H9 (cell line): ENCODE measurements at regions not wholly inside any gene's neighbourhood (a gene's known extent, or its start where the extent isn't known, plus 50 kb on each side); places are given as distances from the start of the nearest gene placed in this dataset.

Experiments used
- DNase-seq: peaks from one replicate; pipeline ENCODE4 v3.0.0-alpha.2; 2017
- H2AFZ ChIP-seq: one replicate; pipeline ENCODE4 v1.6.1; 2013; ENCODE audit warnings: mild to moderate bottlenecking, low read length, control low read depth, moderate library complexity
- H2AK5ac ChIP-seq: 2 replicates; pipeline ENCODE4 v1.6.1; 2013; ENCODE audit warnings: low read length, control low read depth, mixed read lengths; ENCODE audit not compliant: insufficient read length
- H2BK120ac ChIP-seq: one replicate; pipeline ENCODE4 v1.6.1; 2013; ENCODE audit warnings: low read depth, mild to moderate bottlenecking, low read length, control low read depth, inconsistent platforms; ENCODE audit not compliant: poor library complexity, severe bottlenecking
- H2BK12ac ChIP-seq: 2 replicates; pipeline ENCODE4 v1.6.1; 2013; ENCODE audit warnings: low read length, control low read depth, mixed read lengths, low read depth; ENCODE audit not compliant: insufficient read length
- H2BK15ac ChIP-seq: 2 replicates; pipeline ENCODE4 v1.6.1; 2013; ENCODE audit warnings: low read depth, low read length, control low read depth
- H2BK20ac ChIP-seq: one replicate; pipeline ENCODE4 v1.6.1; 2013; ENCODE audit warnings: low read depth, mild to moderate bottlenecking, low read length, control low read depth, inconsistent platforms; ENCODE audit not compliant: poor library complexity, severe bottlenecking
- H2BK5ac ChIP-seq: 2 replicates; pipeline ENCODE4 v1.6.1; 2013; ENCODE audit warnings: low read length, control low read depth, mixed read lengths; ENCODE audit not compliant: insufficient read length
- H3K14ac ChIP-seq: 2 replicates; pipeline ENCODE4 v1.6.1; 2013; ENCODE audit warnings: low read length, control low read depth; ENCODE audit not compliant: insufficient read depth
- H3K18ac ChIP-seq: 2 replicates; pipeline ENCODE4 v1.6.1; 2013; ENCODE audit warnings: low read depth, mild to moderate bottlenecking, mixed read lengths, low read length, control low read depth; ENCODE audit not compliant: insufficient read length
- H3K23ac ChIP-seq: 2 replicates; pipeline ENCODE4 v1.6.1; 2013; ENCODE audit warnings: low read length, control low read depth, mixed read lengths, low read depth; ENCODE audit not compliant: insufficient read length
- H3K23me2 ChIP-seq: 2 replicates; pipeline ENCODE4 v1.6.1; 2013; ENCODE audit warnings: low read depth, mild to moderate bottlenecking, mixed read lengths, low read length, control low read depth; ENCODE audit not compliant: insufficient read length, poor library complexity, severe bottlenecking
- H3K27ac ChIP-seq: 2 replicates; pipeline ENCODE4 v1.5.1; 2013; ENCODE audit warnings: low read length, control low read depth, mixed read lengths, low read depth; ENCODE audit not compliant: insufficient read length
- H3K27me3 ChIP-seq: 2 replicates; pipeline ENCODE4 v1.6.1; 2013; ENCODE audit warnings: low read length, control low read depth, inconsistent platforms; ENCODE audit not compliant: insufficient read depth
- H3K4ac ChIP-seq: 2 replicates; pipeline ENCODE4 v1.6.1; 2013; ENCODE audit warnings: low read depth, mild to moderate bottlenecking, control low read depth, inconsistent platforms, low read length, moderate library complexity
- H3K4me1 ChIP-seq: 2 replicates; pipeline ENCODE4 v1.6.1; 2013; ENCODE audit warnings: low read length, control low read depth, inconsistent platforms; ENCODE audit not compliant: insufficient read depth
- H3K4me2 ChIP-seq: 2 replicates; pipeline ENCODE4 v1.6.1; 2013; ENCODE audit warnings: low read length, control low read depth, mixed read lengths; ENCODE audit not compliant: insufficient read length, insufficient read depth
- H3K56ac ChIP-seq: 2 replicates; pipeline ENCODE4 v1.6.1; 2013; ENCODE audit warnings: low read depth, mild to moderate bottlenecking, mixed read lengths, low read length, control low read depth; ENCODE audit not compliant: insufficient read length
- H3K79me1 ChIP-seq: 2 replicates; pipeline ENCODE4 v1.6.1; 2013; ENCODE audit warnings: low read depth, mild to moderate bottlenecking, moderate library complexity, low read length, control low read depth, inconsistent platforms; ENCODE audit not compliant: insufficient read depth, poor library complexity, severe bottlenecking
- H3K79me2 ChIP-seq: 2 replicates; pipeline ENCODE4 v1.6.1; 2013; ENCODE audit warnings: low read length, control low read depth, inconsistent platforms; ENCODE audit not compliant: insufficient read depth
- H3K9ac ChIP-seq: 2 replicates; pipeline ENCODE4 v1.6.1; 2013; ENCODE audit warnings: low read length, control low read depth, mixed read lengths; ENCODE audit not compliant: insufficient read length; ENCODE audit errors: extremely low read depth
- H3K9me3 ChIP-seq: one replicate; pipeline ENCODE4 v1.6.1; 2013; ENCODE audit warnings: low read depth, low read length, inconsistent platforms; ENCODE audit not compliant: control insufficient read depth
- H3T11ph ChIP-seq: one replicate; pipeline ENCODE4 v1.6.1; 2013; ENCODE audit warnings: mild to moderate bottlenecking, low read length, control low read depth, inconsistent platforms
- H4K20me1 ChIP-seq: one replicate; pipeline ENCODE4 v1.6.1; 2013; ENCODE audit not compliant: control insufficient read depth, insufficient read length, insufficient read depth
- H4K5ac ChIP-seq: 2 replicates; pipeline ENCODE4 v1.6.1; 2013; ENCODE audit warnings: low read depth, mild to moderate bottlenecking, mixed read lengths, low read length, control low read depth; ENCODE audit not compliant: insufficient read length
- H4K8ac ChIP-seq: replicated peaks from 2 replicates; pipeline ENCODE4 v1.6.1; 2013; ENCODE audit warnings: low read length, control low read depth, mixed read lengths, low read depth; ENCODE audit not compliant: insufficient read length
- H4K91ac ChIP-seq: 2 replicates; pipeline ENCODE4 v1.6.1; 2013; ENCODE audit warnings: low read depth, mild to moderate bottlenecking, moderate library complexity, mixed read lengths, low read length, control low read depth; ENCODE audit not compliant: insufficient read length
- H3K27ac Mint-ChIP-seq, 3 experiments: 2 replicates in 2 of 3; 3 replicates in 1 of 3; pipeline ENCODE4 v1.8.0; 2020 to 2021; ENCODE audit warnings: mixed read lengths in 3 of 3, mild to moderate bottlenecking in 1 of 3, moderate library complexity in 1 of 3
- H3K27me3 Mint-ChIP-seq: 2 replicates; pipeline ENCODE4 v1.8.0; 2021; ENCODE audit warnings: low read depth, mild to moderate bottlenecking, moderate library complexity, mixed read lengths
- H3K36me3 Mint-ChIP-seq, 3 experiments: 2 replicates in 2 of 3; 3 replicates in 1 of 3; pipeline ENCODE4 v1.8.0; 2020 to 2021; ENCODE audit warnings: low read depth in 3 of 3, mixed read lengths in 3 of 3; ENCODE audit not compliant: insufficient read depth in 1 of 3
- H3K4me1 Mint-ChIP-seq, 2 experiments: 2 replicates each; pipeline ENCODE4 v1.8.0; 2020; ENCODE audit warnings: mixed read lengths in 2 of 2
- H3K4me3 Mint-ChIP-seq, 2 experiments: 2 replicates in 1 of 2; 3 replicates in 1 of 2; pipeline ENCODE4 v1.8.0; 2020 to 2021; ENCODE audit warnings: mild to moderate bottlenecking in 2 of 2, mixed read lengths in 2 of 2, moderate library complexity in 1 of 2
- H3K9me3 Mint-ChIP-seq, 2 experiments: 2 replicates in 1 of 2; 3 replicates in 1 of 2; pipeline ENCODE4 v1.8.0; 2020; ENCODE audit warnings: mild to moderate bottlenecking in 2 of 2, mixed read lengths in 2 of 2, moderate library complexity in 1 of 2
- TF ChIP-seq, protein P1 (sequence below): fragments of 200-600 bp; sonication (generic); conservative IDR thresholded peaks from 3 replicates; pipeline ENCODE4 v1.8.0; 2021; ENCODE audit warnings: antibody characterized with exemption, mild to moderate bottlenecking

DNA sequence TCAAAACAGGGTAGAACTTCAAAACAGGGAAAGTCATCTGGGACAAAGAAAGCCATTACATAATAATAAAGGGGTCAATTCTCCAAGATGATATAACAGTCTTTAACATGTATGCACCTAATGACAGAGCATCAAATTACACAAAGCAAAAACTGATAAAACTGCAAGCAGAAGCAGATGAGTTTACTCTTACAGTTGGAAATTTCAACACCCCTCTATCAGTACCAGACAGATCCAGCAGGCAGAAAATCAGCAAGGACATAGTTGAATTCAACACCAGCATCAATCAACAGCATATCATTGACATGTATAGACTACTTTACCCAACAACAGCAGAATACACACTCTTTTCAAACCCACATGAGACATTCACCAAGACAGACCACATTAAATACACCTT is 233.0 kb upstream of the NEBL start:
- H4K5ac ChIP-seq, result no peak overlapping the region
- H3K23me2 ChIP-seq, result no peaks in the 10 kb centered on the region
- no peak overlapping the region for H3K18ac ChIP-seq
- H3K27ac ChIP-seq, result no peak overlapping the region
- no peak overlapping the region for H3T11ph ChIP-seq
- H3K79me1 ChIP-seq, result no peaks in the 10 kb centered on the region
- no peak overlapping the region for H3K27ac Mint-ChIP-seq
- no peak overlapping the region for H2AK5ac ChIP-seq
- H4K20me1 ChIP-seq, result no peaks in the 10 kb centered on the region
- no peaks in the 10 kb centered on the region for H3K9me3 Mint-ChIP-seq
- H3K27me3 ChIP-seq, result no peaks in the 10 kb centered on the region
- no peak overlapping the region for H2BK5ac ChIP-seq
- H2BK12ac ChIP-seq, result no peak overlapping the region
- H2BK15ac ChIP-seq, result no peak overlapping the region
- no peaks in the 10 kb centered on the region for H3K9me3 ChIP-seq
- no peak overlapping the region for H2BK120ac ChIP-seq
- no peak overlapping the region for H3K56ac ChIP-seq
- no peaks in the 10 kb centered on the region for H3K4me1 ChIP-seq
- no peak overlapping the region for H3K14ac ChIP-seq
- no peaks in the 10 kb centered on the region; a peak in 1 of 7 replicates for H3K36me3 Mint-ChIP-seq
- H4K91ac ChIP-seq, result no peak overlapping the region
- no peak for DNase-seq
- no peak overlapping the region for H3K4me2 ChIP-seq
- no peak overlapping the region for H3K4me3 Mint-ChIP-seq
- no peak overlapping the region for H2AFZ ChIP-seq
- no peak overlapping the region for H2BK20ac ChIP-seq
- no peak overlapping the region for H4K8ac ChIP-seq
- peaks cover 26 to 27% of the 10 kb centered on the region in 2 experiments for H3K4me1 Mint-ChIP-seq
- H3K4ac ChIP-seq, result no peak overlapping the region
- no peaks in the 10 kb centered on the region for H3K27me3 Mint-ChIP-seq
- H3K23ac ChIP-seq, result no peak overlapping the region
- H3K79me2 ChIP-seq, result no peaks in the 10 kb centered on the region
- no peak overlapping the region for H3K9ac ChIP-seq
- TF ChIP-seq, protein P1, sequence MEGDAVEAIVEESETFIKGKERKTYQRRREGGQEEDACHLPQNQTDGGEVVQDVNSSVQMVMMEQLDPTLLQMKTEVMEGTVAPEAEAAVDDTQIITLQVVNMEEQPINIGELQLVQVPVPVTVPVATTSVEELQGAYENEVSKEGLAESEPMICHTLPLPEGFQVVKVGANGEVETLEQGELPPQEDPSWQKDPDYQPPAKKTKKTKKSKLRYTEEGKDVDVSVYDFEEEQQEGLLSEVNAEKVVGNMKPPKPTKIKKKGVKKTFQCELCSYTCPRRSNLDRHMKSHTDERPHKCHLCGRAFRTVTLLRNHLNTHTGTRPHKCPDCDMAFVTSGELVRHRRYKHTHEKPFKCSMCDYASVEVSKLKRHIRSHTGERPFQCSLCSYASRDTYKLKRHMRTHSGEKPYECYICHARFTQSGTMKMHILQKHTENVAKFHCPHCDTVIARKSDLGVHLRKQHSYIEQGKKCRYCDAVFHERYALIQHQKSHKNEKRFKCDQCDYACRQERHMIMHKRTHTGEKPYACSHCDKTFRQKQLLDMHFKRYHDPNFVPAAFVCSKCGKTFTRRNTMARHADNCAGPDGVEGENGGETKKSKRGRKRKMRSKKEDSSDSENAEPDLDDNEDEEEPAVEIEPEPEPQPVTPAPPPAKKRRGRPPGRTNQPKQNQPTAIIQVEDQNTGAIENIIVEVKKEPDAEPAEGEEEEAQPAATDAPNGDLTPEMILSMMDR, result no peak
